H9 (cell line): ENCODE measurements at regions not wholly inside any gene's neighbourhood (a gene's known extent, or its start where the extent isn't known, plus 50 kb on each side); places are given as distances from the start of the nearest gene placed in this dataset.

Experiments
- DNase-seq: peaks from one replicate; pipeline ENCODE4 v3.0.0-alpha.2; 2017
- H2AFZ ChIP-seq: one replicate; pipeline ENCODE4 v1.6.1; 2013; ENCODE audit warnings: mild to moderate bottlenecking, low read length, control low read depth, moderate library complexity
- H2AK5ac ChIP-seq: 2 replicates; pipeline ENCODE4 v1.6.1; 2013; ENCODE audit warnings: low read length, control low read depth, mixed read lengths; ENCODE audit not compliant: insufficient read length
- H2BK120ac ChIP-seq: one replicate; pipeline ENCODE4 v1.6.1; 2013; ENCODE audit warnings: low read depth, mild to moderate bottlenecking, low read length, control low read depth, inconsistent platforms; ENCODE audit not compliant: poor library complexity, severe bottlenecking
- H2BK12ac ChIP-seq: 2 replicates; pipeline ENCODE4 v1.6.1; 2013; ENCODE audit warnings: low read length, control low read depth, mixed read lengths, low read depth; ENCODE audit not compliant: insufficient read length
- H2BK15ac ChIP-seq: 2 replicates; pipeline ENCODE4 v1.6.1; 2013; ENCODE audit warnings: low read depth, low read length, control low read depth
- H2BK20ac ChIP-seq: one replicate; pipeline ENCODE4 v1.6.1; 2013; ENCODE audit warnings: low read depth, mild to moderate bottlenecking, low read length, control low read depth, inconsistent platforms; ENCODE audit not compliant: poor library complexity, severe bottlenecking
- H2BK5ac ChIP-seq: 2 replicates; pipeline ENCODE4 v1.6.1; 2013; ENCODE audit warnings: low read length, control low read depth, mixed read lengths; ENCODE audit not compliant: insufficient read length
- H3K14ac ChIP-seq: 2 replicates; pipeline ENCODE4 v1.6.1; 2013; ENCODE audit warnings: low read length, control low read depth; ENCODE audit not compliant: insufficient read depth
- H3K18ac ChIP-seq: 2 replicates; pipeline ENCODE4 v1.6.1; 2013; ENCODE audit warnings: low read depth, mild to moderate bottlenecking, mixed read lengths, low read length, control low read depth; ENCODE audit not compliant: insufficient read length
- H3K23ac ChIP-seq: 2 replicates; pipeline ENCODE4 v1.6.1; 2013; ENCODE audit warnings: low read length, control low read depth, mixed read lengths, low read depth; ENCODE audit not compliant: insufficient read length
- H3K23me2 ChIP-seq: 2 replicates; pipeline ENCODE4 v1.6.1; 2013; ENCODE audit warnings: low read depth, mild to moderate bottlenecking, mixed read lengths, low read length, control low read depth; ENCODE audit not compliant: insufficient read length, poor library complexity, severe bottlenecking
- H3K27ac ChIP-seq: 2 replicates; pipeline ENCODE4 v1.5.1; 2013; ENCODE audit warnings: low read length, control low read depth, mixed read lengths, low read depth; ENCODE audit not compliant: insufficient read length
- H3K27me3 ChIP-seq: 2 replicates; pipeline ENCODE4 v1.6.1; 2013; ENCODE audit warnings: low read length, control low read depth, inconsistent platforms; ENCODE audit not compliant: insufficient read depth
- H3K4ac ChIP-seq: 2 replicates; pipeline ENCODE4 v1.6.1; 2013; ENCODE audit warnings: low read depth, mild to moderate bottlenecking, control low read depth, inconsistent platforms, low read length, moderate library complexity
- H3K4me1 ChIP-seq: 2 replicates; pipeline ENCODE4 v1.6.1; 2013; ENCODE audit warnings: low read length, control low read depth, inconsistent platforms; ENCODE audit not compliant: insufficient read depth
- H3K4me2 ChIP-seq: 2 replicates; pipeline ENCODE4 v1.6.1; 2013; ENCODE audit warnings: low read length, control low read depth, mixed read lengths; ENCODE audit not compliant: insufficient read length, insufficient read depth
- H3K56ac ChIP-seq: 2 replicates; pipeline ENCODE4 v1.6.1; 2013; ENCODE audit warnings: low read depth, mild to moderate bottlenecking, mixed read lengths, low read length, control low read depth; ENCODE audit not compliant: insufficient read length
- H3K79me1 ChIP-seq: 2 replicates; pipeline ENCODE4 v1.6.1; 2013; ENCODE audit warnings: low read depth, mild to moderate bottlenecking, moderate library complexity, low read length, control low read depth, inconsistent platforms; ENCODE audit not compliant: insufficient read depth, poor library complexity, severe bottlenecking
- H3K79me2 ChIP-seq: 2 replicates; pipeline ENCODE4 v1.6.1; 2013; ENCODE audit warnings: low read length, control low read depth, inconsistent platforms; ENCODE audit not compliant: insufficient read depth
- H3K9ac ChIP-seq: 2 replicates; pipeline ENCODE4 v1.6.1; 2013; ENCODE audit warnings: low read length, control low read depth, mixed read lengths; ENCODE audit not compliant: insufficient read length; ENCODE audit errors: extremely low read depth
- H3K9me3 ChIP-seq: one replicate; pipeline ENCODE4 v1.6.1; 2013; ENCODE audit warnings: low read depth, low read length, inconsistent platforms; ENCODE audit not compliant: control insufficient read depth
- H3T11ph ChIP-seq: one replicate; pipeline ENCODE4 v1.6.1; 2013; ENCODE audit warnings: mild to moderate bottlenecking, low read length, control low read depth, inconsistent platforms
- H4K20me1 ChIP-seq: one replicate; pipeline ENCODE4 v1.6.1; 2013; ENCODE audit not compliant: control insufficient read depth, insufficient read length, insufficient read depth
- H4K5ac ChIP-seq: 2 replicates; pipeline ENCODE4 v1.6.1; 2013; ENCODE audit warnings: low read depth, mild to moderate bottlenecking, mixed read lengths, low read length, control low read depth; ENCODE audit not compliant: insufficient read length
- H4K8ac ChIP-seq: replicated peaks from 2 replicates; pipeline ENCODE4 v1.6.1; 2013; ENCODE audit warnings: low read length, control low read depth, mixed read lengths, low read depth; ENCODE audit not compliant: insufficient read length
- H4K91ac ChIP-seq: 2 replicates; pipeline ENCODE4 v1.6.1; 2013; ENCODE audit warnings: low read depth, mild to moderate bottlenecking, moderate library complexity, mixed read lengths, low read length, control low read depth; ENCODE audit not compliant: insufficient read length
- H3K27ac Mint-ChIP-seq, 3 experiments: 2 replicates in 2 of 3; 3 replicates in 1 of 3; pipeline ENCODE4 v1.8.0; 2020 to 2021; ENCODE audit warnings: mixed read lengths in 3 of 3, mild to moderate bottlenecking in 1 of 3, moderate library complexity in 1 of 3
- H3K27me3 Mint-ChIP-seq: 2 replicates; pipeline ENCODE4 v1.8.0; 2021; ENCODE audit warnings: low read depth, mild to moderate bottlenecking, moderate library complexity, mixed read lengths
- H3K36me3 Mint-ChIP-seq, 3 experiments: 2 replicates in 2 of 3; 3 replicates in 1 of 3; pipeline ENCODE4 v1.8.0; 2020 to 2021; ENCODE audit warnings: low read depth in 3 of 3, mixed read lengths in 3 of 3; ENCODE audit not compliant: insufficient read depth in 1 of 3
- H3K4me1 Mint-ChIP-seq, 2 experiments: 2 replicates each; pipeline ENCODE4 v1.8.0; 2020; ENCODE audit warnings: mixed read lengths in 2 of 2
- H3K4me3 Mint-ChIP-seq, 2 experiments: 2 replicates in 1 of 2; 3 replicates in 1 of 2; pipeline ENCODE4 v1.8.0; 2020 to 2021; ENCODE audit warnings: mild to moderate bottlenecking in 2 of 2, mixed read lengths in 2 of 2, moderate library complexity in 1 of 2
- H3K9me3 Mint-ChIP-seq, 2 experiments: 2 replicates in 1 of 2; 3 replicates in 1 of 2; pipeline ENCODE4 v1.8.0; 2020; ENCODE audit warnings: mild to moderate bottlenecking in 2 of 2, mixed read lengths in 2 of 2, moderate library complexity in 1 of 2
- CTCF ChIP-seq: fragments of 200-600 bp; sonication (generic); conservative IDR thresholded peaks from 3 replicates; pipeline ENCODE4 v1.8.0; 2021; ENCODE audit warnings: antibody characterized with exemption, mild to moderate bottlenecking
- WGBS: extraction: QIAGEN DNeasy Blood & Tissue Kit; methylation state at CpG from one replicate; pipeline ENCODE4 v1.1.7; 2013; ENCODE audit warnings: missing lambda C conversion rate, low lambda C conversion rate, mixed read lengths; ENCODE audit not compliant: insufficient read length; ENCODE audit errors: extremely low coverage; 5-methylcytosine and 5-hydroxymethylcytosine counted together

- no peak overlapping the region for H3T11ph ChIP-seq
- H3K27ac ChIP-seq, result no peak overlapping the region
- H3K4me1 ChIP-seq, result no peaks in the 10 kb centered on the region
- no peaks in the 10 kb centered on the region for H3K36me3 Mint-ChIP-seq
- no peak overlapping the region for H3K14ac ChIP-seq
- H3K4me1 Mint-ChIP-seq, result peaks cover 13 to 15% of the 10 kb centered on the region in 2 experiments
- H2AK5ac ChIP-seq, result no peak overlapping the region
- no peaks in the 10 kb centered on the region for H3K23me2 ChIP-seq
- no peaks in the 10 kb centered on the region for H3K27me3 ChIP-seq
- no peaks in the 10 kb centered on the region for H4K20me1 ChIP-seq
- no peak for DNase-seq
- H4K91ac ChIP-seq, result no peak overlapping the region
- H3K4me2 ChIP-seq, result no peak overlapping the region
- WGBS, result no CpG with 5 or more reads among the region's 2 CpGs
- no peak overlapping the region for H3K4ac ChIP-seq
- no peaks in the 10 kb centered on the region for H3K27me3 Mint-ChIP-seq
- H3K79me1 ChIP-seq, result no peaks in the 10 kb centered on the region
- no peak overlapping the region for H2BK120ac ChIP-seq
- H3K9me3 ChIP-seq, result no peaks in the 10 kb centered on the region
- no peak for TF ChIP-seq CTCF
- no peak overlapping the region for H4K5ac ChIP-seq
- H2BK15ac ChIP-seq, result no peak overlapping the region
- H2BK20ac ChIP-seq, result no peak overlapping the region
- no peak overlapping the region for H3K9ac ChIP-seq
- no peaks in the 10 kb centered on the region; a peak in 1 of 5 replicates for H3K9me3 Mint-ChIP-seq
- no peak overlapping the region for H4K8ac ChIP-seq
- no peak overlapping the region for H2BK5ac ChIP-seq
- no peak overlapping the region for H3K56ac ChIP-seq
- no peak overlapping the region for H2AFZ ChIP-seq
- H2BK12ac ChIP-seq, result no peak overlapping the region
- no peaks in the 10 kb centered on the region for H3K79me2 ChIP-seq
- H3K27ac Mint-ChIP-seq, result no peak overlapping the region
- no peak overlapping the region for H3K4me3 Mint-ChIP-seq
- H3K23ac ChIP-seq, result no peak overlapping the region
- H3K18ac ChIP-seq, result no peak overlapping the region
Measured at GRCh38 chrX:3455796-3456195, 109.3 kb upstream of the MXRA5 start.
